H1 (cell line): ENCODE measurements at regions not wholly inside any gene's neighbourhood (a gene's known extent, or its start where the extent isn't known, plus 50 kb on each side); places are given as distances from the start of the nearest gene placed in this dataset.
A peak's percentile ranks its signal among the peaks of the same experiment; 100 is the strongest.

Experiments used
- CBX8 ChIP-seq: fragments of 300-800, 300-1000 bp; sonication (generic); IDR thresholded peaks from 2 replicates; pipeline ENCODE4 v1.7.1; 2016; ENCODE audit warnings: low read depth, low read length, borderline replicate concordance
- CEBPB ChIP-seq: IDR thresholded peaks from 2 replicates; pipeline ENCODE4 v1.6.1; 2012; ENCODE audit warnings: low read depth, low read length
- CHD1 ChIP-seq: IDR thresholded peaks from 2 replicates; pipeline ENCODE4 v1.6.1; 2012; ENCODE audit warnings: low read depth, low read length, improper control_type of control experiment
- EP300 ChIP-seq, 2 experiments: IDR thresholded peaks; 1 replicate in 1 of 2; 2 replicates in 1 of 2; pipeline ENCODE4 v1.6.1; 2011 to 2012; ENCODE audit warnings: low read depth in 2 of 2, low read length in 2 of 2, mild to moderate bottlenecking in 2 of 2, borderline replicate concordance in 1 of 2, inconsistent platforms in 1 of 2, moderate library complexity in 1 of 2
- FOSL1 ChIP-seq: IDR thresholded peaks from 2 replicates; pipeline ENCODE4 v1.6.1; 2011; ENCODE audit warnings: mild to moderate bottlenecking, low read depth, low read length, moderate library complexity; ENCODE audit not compliant: insufficient read depth
- GABPA ChIP-seq: IDR thresholded peaks from 2 replicates; pipeline ENCODE4 v1.6.1; 2011; ENCODE audit warnings: mild to moderate bottlenecking, low read length, moderate library complexity, borderline replicate concordance; ENCODE audit not compliant: insufficient read depth
- HDAC2 ChIP-seq, 2 experiments: fragments of 300-600 bp in 1 of 2; sonication (generic) in 1 of 2; IDR thresholded peaks; 2 replicates each; pipeline ENCODE4 v1.6.1; 2011 to 2012; ENCODE audit warnings: low read depth in 2 of 2, low read length in 2 of 2, mild to moderate bottlenecking in 2 of 2, moderate library complexity in 2 of 2, borderline replicate concordance in 1 of 2, inconsistent platforms in 1 of 2
- MAFK ChIP-seq: IDR thresholded peaks from 2 replicates; pipeline ENCODE4 v1.6.1; 2012; ENCODE audit warnings: low read depth, mild to moderate bottlenecking, improper control_type of control experiment, low read length
- POLR2AphosphoS5 ChIP-seq: IDR thresholded peaks from 2 replicates; pipeline ENCODE4 v1.6.1; 2011; ENCODE audit warnings: low read depth, low read length
- RAD21 ChIP-seq, 2 experiments: IDR thresholded peaks in 1 of 2; conservative IDR thresholded peaks in 1 of 2; 2 replicates each; pipeline ENCODE4 v1.6.1; 2011; ENCODE audit warnings: low read depth in 2 of 2, low read length in 2 of 2, improper control_type of control experiment in 1 of 2, inconsistent platforms in 1 of 2, mild to moderate bottlenecking in 1 of 2, moderate library complexity in 1 of 2
- RFX5 ChIP-seq: IDR thresholded peaks from 2 replicates; pipeline ENCODE4 v1.6.1; 2011; ENCODE audit warnings: low read depth, low read length, improper control_type of control experiment, borderline replicate concordance
- RNF2 ChIP-seq: fragments of 200-900, 300-1000 bp; sonication (generic); IDR thresholded peaks from 2 replicates; pipeline ENCODE4 v1.7.1; 2016; ENCODE audit warnings: borderline replicate concordance, low read depth, mild to moderate bottlenecking, antibody characterized with exemption, low read length; ENCODE audit not compliant: poor library complexity, severe bottlenecking; ENCODE audit errors: missing control alignments
- RXRA ChIP-seq: IDR thresholded peaks from 2 replicates; pipeline ENCODE4 v1.6.1; 2011; ENCODE audit warnings: low read depth, mild to moderate bottlenecking, low read length, moderate library complexity; ENCODE audit not compliant: insufficient read depth
- SIN3A ChIP-seq, 2 experiments: IDR thresholded peaks in 1 of 2; conservative IDR thresholded peaks in 1 of 2; 2 replicates each; pipeline ENCODE4 v1.6.1; 2011 to 2012; ENCODE audit warnings: low read length in 2 of 2, improper control_type of control experiment in 1 of 2, low read depth in 1 of 2, mild to moderate bottlenecking in 1 of 2
- SP1 ChIP-seq: IDR thresholded peaks from 2 replicates; pipeline ENCODE4 v1.6.1; 2011; ENCODE audit warnings: low read depth, low read length
- SP4 ChIP-seq: IDR thresholded peaks from 2 replicates; pipeline ENCODE4 v1.6.1; 2012; ENCODE audit warnings: low read length, inconsistent platforms
- SUZ12 ChIP-seq: fragments of 200-600 bp; sonication (generic); IDR thresholded peaks from 2 replicates; pipeline ENCODE4 v1.6.1; 2012; ENCODE audit warnings: mild to moderate bottlenecking, inconsistent platforms, low read length, moderate library complexity, mixed read lengths
- TAF7 ChIP-seq: optimal IDR thresholded peaks from 2 replicates; pipeline ENCODE3; 2011; ENCODE audit warnings: low read depth, mild to moderate bottlenecking, inconsistent platforms, low read length, moderate library complexity, borderline replicate concordance
- TBP ChIP-seq: IDR thresholded peaks from 2 replicates; pipeline ENCODE4 v1.6.1; 2011; ENCODE audit warnings: low read depth, low read length, improper control_type of control experiment
- TEAD4 ChIP-seq: IDR thresholded peaks from 2 replicates; pipeline ENCODE4 v1.6.1; 2012; ENCODE audit warnings: low read depth, low read length, inconsistent platforms, mixed read lengths
- YY1 ChIP-seq: IDR thresholded peaks from 2 replicates; pipeline ENCODE4 v1.6.1; 2011; ENCODE audit warnings: low read depth, mild to moderate bottlenecking, low read length
- TF ChIP-seq, protein P1 (sequence below): IDR thresholded peaks from 2 replicates; pipeline ENCODE4 v1.6.1; 2012; ENCODE audit warnings: inconsistent platforms
- TF ChIP-seq, protein P2 (sequence below): IDR thresholded peaks from 2 replicates; pipeline ENCODE4 v1.6.1; 2012; ENCODE audit warnings: inconsistent platforms

DNA sequence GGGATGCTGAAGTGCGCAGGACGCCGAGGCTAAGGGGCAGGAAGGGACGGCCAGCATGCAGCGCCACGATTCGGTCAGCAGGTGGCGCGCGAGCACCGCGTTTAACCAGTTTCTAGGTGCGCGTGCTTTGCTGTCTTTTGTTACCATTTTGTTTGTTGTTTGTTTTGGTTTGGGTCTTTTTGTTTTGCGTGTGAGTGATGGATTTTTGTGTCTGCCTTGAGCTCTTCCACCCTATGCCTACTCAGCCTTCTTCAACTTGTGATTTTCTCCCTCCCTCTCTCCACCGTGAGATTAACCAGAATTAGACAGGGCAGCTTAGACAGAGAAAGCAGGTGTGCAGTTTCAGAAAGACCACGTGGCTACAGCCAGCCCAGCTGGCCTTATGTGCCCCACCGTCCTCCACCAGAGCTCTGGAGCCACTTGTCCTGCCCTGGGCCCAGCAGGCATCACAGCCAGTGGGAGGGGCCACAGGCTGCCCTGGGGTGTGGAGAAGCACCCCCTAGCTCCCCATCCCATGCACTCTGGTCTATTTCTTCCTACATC, 180.2 kb downstream of the RNF144A start (continued):
- TF ChIP-seq, protein P1, sequence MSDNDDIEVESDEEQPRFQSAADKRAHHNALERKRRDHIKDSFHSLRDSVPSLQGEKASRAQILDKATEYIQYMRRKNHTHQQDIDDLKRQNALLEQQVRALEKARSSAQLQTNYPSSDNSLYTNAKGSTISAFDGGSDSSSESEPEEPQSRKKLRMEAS: peak; percentile 92
- TF ChIP-seq, protein P2, sequence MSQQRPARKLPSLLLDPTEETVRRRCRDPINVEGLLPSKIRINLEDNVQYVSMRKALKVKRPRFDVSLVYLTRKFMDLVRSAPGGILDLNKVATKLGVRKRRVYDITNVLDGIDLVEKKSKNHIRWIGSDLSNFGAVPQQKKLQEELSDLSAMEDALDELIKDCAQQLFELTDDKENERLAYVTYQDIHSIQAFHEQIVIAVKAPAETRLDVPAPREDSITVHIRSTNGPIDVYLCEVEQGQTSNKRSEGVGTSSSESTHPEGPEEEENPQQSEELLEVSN: peak; percentile 74; the same call in 1 of the 2 replicates
- TF ChIP-seq RFX5 (no peak), CEBPB (peak; percentile 10; the same call in 1 of the 2 replicates), MAFK (no peak), CBX8 (no peak), TAF7 (no peak), SIN3A (conservative IDR thresholded peaks at IDR 0.05 in 1 of 2, IDR thresholded peaks at IDR 0.05 in 1 of 2; ENCODE audit: low read depth in 1 of 2, low read length in 2 of 2) (peak in 1 of 2 experiments; percentile 39; a peak in 1 of 4 replicates), TBP (no peak), HDAC2 (IDR thresholded peaks at IDR 0.05; ENCODE audit: borderline replicate concordance in 1 of 2, low read depth in 2 of 2, low read length in 2 of 2) (no peak), YY1 (0 out of 2 replicates have a peak, but pooled peaks have one; percentile 36), EP300 (IDR thresholded peaks at IDR 0.05; ENCODE audit: borderline replicate concordance in 1 of 2, low read depth in 2 of 2, low read length in 2 of 2) (no peak), TEAD4 (peak; percentile 6; the same call in 1 of the 2 replicates), RXRA (no peak), POLR2AphosphoS5 (no peak), RAD21 (IDR thresholded peaks at IDR 0.05 in 1 of 2, conservative IDR thresholded peaks at IDR 0.05 in 1 of 2; ENCODE audit: low read depth in 2 of 2, low read length in 2 of 2) (peak; percentile 96 to 97), SP1 (no peak), FOSL1 (no peak), RNF2 (no peak), SUZ12 (no peak), CHD1 (no peak), SP4 (no peak), GABPA (no peak)
- TF ChIP-seq, all 59 proteins: peak for 9
